ENCODE measurements at regions not wholly inside any gene's neighbourhood (a gene's known extent, or its start where the extent isn't known, plus 50 kb on each side); places are given as distances from the start of the nearest gene placed in this dataset.

GRCh38 chr2:189298481-189298880 lies 118.9 kb upstream of the COL5A2 start:
- no peak for DNase-seq (ENCODE audit: low spot score)
- no peak for TF ChIP-seq CTCF (IDR thresholded peaks at IDR 0.05)
- ATAC-seq (ENCODE audit: low FRiP score): no peak

GRCh38 chr2:189299974-189300373 lies 120.4 kb upstream of the COL5A2 start:
- no peak for ATAC-seq (ENCODE audit: low FRiP score)
- no peak for DNase-seq (ENCODE audit: low spot score)
- TF ChIP-seq CTCF (IDR thresholded peaks at IDR 0.05): no peak

- DNase-seq (ENCODE audit: low spot score): no peak
- ATAC-seq (ENCODE audit: low FRiP score): no peak
- no peak for TF ChIP-seq CTCF (IDR thresholded peaks at IDR 0.05)
Observed at GRCh38 chr2:189300916-189301315, 121.4 kb upstream of the COL5A2 start.

GRCh38 chr2:189302274-189302948 lies 122.8 kb upstream of the COL5A2 start:
- TF ChIP-seq CTCF (IDR thresholded peaks at IDR 0.05): no peak
- ATAC-seq (ENCODE audit: low FRiP score): no peak
- DNase-seq (ENCODE audit: low spot score): no peak

GRCh38 chr2:189304360-189304759 lies 124.8 kb upstream of the COL5A2 start:
- TF ChIP-seq CTCF (IDR thresholded peaks at IDR 0.05): no peak
- ATAC-seq (ENCODE audit: low FRiP score) (no peak), DNase-seq (ENCODE audit: low spot score) (no peak)

- DNase-seq (ENCODE audit: low spot score) (no peak), ATAC-seq (ENCODE audit: low FRiP score) (no peak)
- TF ChIP-seq CTCF (IDR thresholded peaks at IDR 0.05): no peak
Observed at GRCh38 chr2:189305291-189305943, 125.9 kb upstream of the COL5A2 start.

GRCh38 chr2:189306525-189306924 lies 127.0 kb upstream of the COL5A2 start:
- no peak for ATAC-seq (ENCODE audit: low FRiP score)
- DNase-seq (ENCODE audit: low spot score): no peak
- no peak for TF ChIP-seq CTCF (IDR thresholded peaks at IDR 0.05)

Data from omental fat pad (tissue), 3 donors.